Erythroblast (primary cell): ENCODE measurements at regions not wholly inside any gene's neighbourhood (a gene's known extent, or its start where the extent isn't known, plus 50 kb on each side); places are given as distances from the start of the nearest gene placed in this dataset.

ENCODE experiments used
- GATA1 ChIP-seq: IDR thresholded peaks from 2 replicates; pipeline ENCODE4 v1.6.1; 2011; ENCODE audit warnings: low read depth, mild to moderate bottlenecking, control low read depth, low read length, moderate library complexity
- POLR2A ChIP-seq: IDR thresholded peaks from 2 replicates; pipeline ENCODE4 v1.6.1; 2011; ENCODE audit warnings: mild to moderate bottlenecking, low read length

DNA sequence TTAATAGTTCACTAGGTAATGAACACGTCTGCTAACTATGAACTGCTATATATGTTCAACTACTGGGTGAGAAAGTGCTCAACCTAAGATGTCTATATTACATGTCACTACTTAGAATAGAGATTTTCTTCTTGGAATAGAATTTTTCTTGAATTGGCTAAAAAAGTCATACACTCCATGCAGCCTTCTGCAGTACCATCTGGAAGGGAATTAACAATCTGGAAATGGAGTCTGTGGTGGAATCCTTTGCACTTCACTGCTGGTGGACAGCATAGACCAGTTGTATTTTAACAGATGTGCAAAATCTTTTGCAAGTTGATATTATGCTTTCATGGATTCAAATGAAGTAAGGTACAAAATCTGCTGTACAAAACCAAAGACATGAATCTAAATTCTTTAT lies 799.6 kb downstream of the KCNJ3 start:
- TF ChIP-seq POLR2A = no peak
- no peak for TF ChIP-seq GATA1
